ENCODE measurements at regions not wholly inside any gene's neighbourhood (a gene's known extent, or its start where the extent isn't known, plus 50 kb on each side); places are given as distances from the start of the nearest gene placed in this dataset.

DNA sequence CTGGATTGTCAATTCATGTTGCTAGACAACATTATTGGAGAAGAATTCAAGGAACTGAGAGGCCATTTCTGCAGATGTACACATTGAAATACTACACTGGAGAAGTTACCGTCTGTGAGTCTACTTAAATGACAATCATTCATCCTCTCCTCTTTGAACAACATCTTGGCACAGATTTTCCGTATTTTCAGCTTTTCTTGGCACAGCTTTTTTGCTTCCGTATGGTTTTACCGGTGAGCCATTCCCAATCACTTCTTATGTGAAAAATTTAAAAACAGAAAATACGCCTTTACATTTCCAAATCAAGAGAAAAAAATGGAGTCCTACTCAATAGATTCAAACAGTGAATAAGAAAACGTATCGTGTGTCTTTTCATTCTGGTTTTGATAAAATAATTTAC is 1493.7 kb downstream of the AMY1C start:
- no peaks in the 10 kb centered on the region for H3K4me1 ChIP-seq (replicated peaks; ENCODE audit: insufficient read depth)
- no peaks in the 10 kb centered on the region for H3F3A ChIP-seq (ENCODE audit: insufficient read depth, low read depth)
- H4K20me1 ChIP-seq (ENCODE audit: insufficient read depth): no peaks in the 10 kb centered on the region
- H3K27ac ChIP-seq: no peak overlapping the region
- intact Hi-C loops (cut with micrococcal nuclease; ENCODE audit: unreplicated experiment): no loop called here
- ChIA-PET POLR2A (ENCODE audit: unreplicated experiment) (no interaction called here), CTCF (no interaction called here)
- TF ChIP-seq EZH2 (IDR thresholded peaks at IDR 0.05; ENCODE audit: low read depth): no peak
- TF ChIP-seq, protein P1, sequence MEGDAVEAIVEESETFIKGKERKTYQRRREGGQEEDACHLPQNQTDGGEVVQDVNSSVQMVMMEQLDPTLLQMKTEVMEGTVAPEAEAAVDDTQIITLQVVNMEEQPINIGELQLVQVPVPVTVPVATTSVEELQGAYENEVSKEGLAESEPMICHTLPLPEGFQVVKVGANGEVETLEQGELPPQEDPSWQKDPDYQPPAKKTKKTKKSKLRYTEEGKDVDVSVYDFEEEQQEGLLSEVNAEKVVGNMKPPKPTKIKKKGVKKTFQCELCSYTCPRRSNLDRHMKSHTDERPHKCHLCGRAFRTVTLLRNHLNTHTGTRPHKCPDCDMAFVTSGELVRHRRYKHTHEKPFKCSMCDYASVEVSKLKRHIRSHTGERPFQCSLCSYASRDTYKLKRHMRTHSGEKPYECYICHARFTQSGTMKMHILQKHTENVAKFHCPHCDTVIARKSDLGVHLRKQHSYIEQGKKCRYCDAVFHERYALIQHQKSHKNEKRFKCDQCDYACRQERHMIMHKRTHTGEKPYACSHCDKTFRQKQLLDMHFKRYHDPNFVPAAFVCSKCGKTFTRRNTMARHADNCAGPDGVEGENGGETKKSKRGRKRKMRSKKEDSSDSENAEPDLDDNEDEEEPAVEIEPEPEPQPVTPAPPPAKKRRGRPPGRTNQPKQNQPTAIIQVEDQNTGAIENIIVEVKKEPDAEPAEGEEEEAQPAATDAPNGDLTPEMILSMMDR (conservative IDR thresholded peaks at IDR 0.05): no peak
- no peak for DNase-seq
- H3K9me2 ChIP-seq (ENCODE audit: insufficient read depth): no peaks in the 10 kb centered on the region
- no peaks in the 10 kb centered on the region for H3K27me3 ChIP-seq (ENCODE audit: insufficient read depth, low read depth)
- no peaks in the 10 kb centered on the region for H3K79me2 ChIP-seq (ENCODE audit: low read depth)
- no peak overlapping the region for H2AFZ ChIP-seq
- H3K9me3 ChIP-seq (ENCODE audit: insufficient read depth, low read depth): no peaks in the 10 kb centered on the region
- BruUV-seq (replicated peaks): no TSS peak
- no peak overlapping the region for H3K4me3 ChIP-seq
- H3K36me3 ChIP-seq (ENCODE audit: low read depth): no peaks in the 10 kb centered on the region
- no peak overlapping the region for H3K4me2 ChIP-seq

DNA sequence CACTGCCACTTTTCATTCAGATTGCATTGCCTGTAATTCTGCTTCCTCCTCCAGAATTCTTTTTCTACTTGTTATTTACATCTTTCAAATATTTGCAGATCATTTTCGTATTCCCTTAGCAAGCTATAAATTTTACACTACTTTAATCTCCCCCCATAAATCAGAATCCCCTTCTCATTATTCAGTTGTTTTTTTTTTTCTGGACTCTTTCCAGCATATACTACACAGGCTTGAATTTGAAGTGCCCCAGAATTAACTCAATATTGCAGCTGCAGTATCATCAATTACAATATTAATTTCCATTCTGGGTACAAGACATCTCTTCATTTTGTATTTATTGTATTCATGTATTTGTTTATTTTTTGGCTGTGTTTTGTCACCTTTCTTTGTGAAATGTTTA is 1494.3 kb downstream of the AMY1C start:
- Histone ChIP-seq H3K27ac (no peak overlapping the region), H3K9me3 (ENCODE audit: insufficient read depth, low read depth) (no peaks in the 10 kb centered on the region), H2AFZ (no peak overlapping the region), H3K4me3 (no peak overlapping the region), H3K9me2 (ENCODE audit: insufficient read depth) (no peaks in the 10 kb centered on the region), H4K20me1 (ENCODE audit: insufficient read depth) (no peaks in the 10 kb centered on the region), H3K79me2 (ENCODE audit: low read depth) (no peaks in the 10 kb centered on the region), H3F3A (ENCODE audit: insufficient read depth, low read depth) (no peaks in the 10 kb centered on the region), H3K4me2 (no peak overlapping the region), H3K27me3 (ENCODE audit: insufficient read depth, low read depth) (no peaks in the 10 kb centered on the region), H3K36me3 (ENCODE audit: low read depth) (no peaks in the 10 kb centered on the region), H3K4me1 (replicated peaks; ENCODE audit: insufficient read depth) (no peaks in the 10 kb centered on the region)
- intact Hi-C loops (cut with micrococcal nuclease; ENCODE audit: unreplicated experiment): no loop called here
- no peak for TF ChIP-seq EZH2 (IDR thresholded peaks at IDR 0.05; ENCODE audit: low read depth)
- TF ChIP-seq, protein P1 (conservative IDR thresholded peaks at IDR 0.05): no peak
- DNase-seq: no peak
- CTCF ChIA-PET: no interaction called here
- BruUV-seq (replicated peaks): no TSS peak
- POLR2A ChIA-PET (ENCODE audit: unreplicated experiment): no interaction called here

DNA sequence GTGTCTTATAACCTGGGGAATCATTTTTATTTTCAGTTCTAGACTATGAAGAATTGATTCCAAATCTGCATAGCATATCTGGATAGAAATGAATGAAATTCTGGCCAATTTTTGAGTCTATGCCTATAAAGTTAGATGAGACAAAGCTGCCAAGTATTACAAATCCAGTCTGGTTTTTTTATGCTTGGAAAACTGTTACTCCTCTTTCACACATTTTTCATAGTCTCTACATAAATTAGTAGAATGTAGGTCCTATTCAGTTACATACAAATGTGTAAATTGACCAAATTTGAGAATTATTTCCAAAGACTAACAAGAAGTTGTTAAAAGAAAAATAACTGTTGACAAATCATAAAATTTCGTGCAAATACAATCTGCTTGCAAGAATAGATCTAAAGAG is 1505.2 kb downstream of the AMY1C start:
- H3K4me2 ChIP-seq: no peak overlapping the region
- H3K36me3 ChIP-seq (ENCODE audit: low read depth): no peaks in the 10 kb centered on the region
- no peaks in the 10 kb centered on the region for H3K4me1 ChIP-seq (replicated peaks; ENCODE audit: insufficient read depth)
- H3K79me2 ChIP-seq (ENCODE audit: low read depth): no peaks in the 10 kb centered on the region
- intact Hi-C loops (cut with micrococcal nuclease; ENCODE audit: unreplicated experiment): no loop called here
- H4K20me1 ChIP-seq (ENCODE audit: insufficient read depth): no peaks in the 10 kb centered on the region
- POLR2A ChIA-PET (ENCODE audit: unreplicated experiment): no interaction called here
- H3F3A ChIP-seq (ENCODE audit: insufficient read depth, low read depth): no peaks in the 10 kb centered on the region
- no peak for DNase-seq
- H3K4me3 ChIP-seq: no peak overlapping the region
- no peaks in the 10 kb centered on the region for H3K9me3 ChIP-seq (ENCODE audit: insufficient read depth, low read depth)
- no peak overlapping the region for H2AFZ ChIP-seq
- CTCF ChIA-PET: no interaction called here
- no peaks in the 10 kb centered on the region for H3K27me3 ChIP-seq (ENCODE audit: insufficient read depth, low read depth)
- peaks cover 3% of the 10 kb centered on the region; the same call in 1 of the 2 replicates for H3K9me2 ChIP-seq (ENCODE audit: insufficient read depth)
- no peak for TF ChIP-seq EZH2 (IDR thresholded peaks at IDR 0.05; ENCODE audit: low read depth)
- TF ChIP-seq, protein P1 (conservative IDR thresholded peaks at IDR 0.05): no peak
- no peak overlapping the region for H3K27ac ChIP-seq
- BruUV-seq (replicated peaks): no TSS peak

Measured in PC-9 (cell line).